ENCODE measurements at regions not wholly inside any gene's neighbourhood (a gene's known extent, or its start where the extent isn't known, plus 50 kb on each side); places are given as distances from the start of the nearest gene placed in this dataset.
"Not testable (repeated sequence)": the region's sequence is repeated elsewhere in the genome, so short reads cannot be mapped to it uniquely, and the experiment has no call there.

GRCh38 chr3:77756397-77756975 is 716.6 kb downstream of the ROBO2 start:
- TF ChIP-seq CTCF, POLR2A (IDR thresholded peaks at IDR 0.05): not testable (repeated sequence)

Data from transverse colon (tissue), 3 donors.